H1 (cell line): ENCODE measurements at regions not wholly inside any gene's neighbourhood (a gene's known extent, or its start where the extent isn't known, plus 50 kb on each side); places are given as distances from the start of the nearest gene placed in this dataset.

Experiments
- CTCF ChIP-seq, 3 experiments: IDR thresholded peaks; 1 replicate in 2 of 3; 2 replicates in 1 of 3; pipeline versions ENCODE4 v1.5.1 to v1.6.1; 2011; ENCODE audit warnings: low read length in 3 of 3, mild to moderate bottlenecking in 3 of 3, inconsistent platforms in 2 of 3, low read depth in 1 of 3, moderate library complexity in 1 of 3; ENCODE audit not compliant: insufficient read depth in 1 of 3; ENCODE audit errors: control extremely low read depth in 1 of 3
- EZH2 ChIP-seq: fragments of 200-600 bp; sonication (generic); IDR thresholded peaks from 2 replicates; pipeline ENCODE4 v1.7.1; 2012; ENCODE audit warnings: low read depth, mild to moderate bottlenecking, moderate library complexity, low read length, inconsistent platforms; ENCODE audit not compliant: severe bottlenecking
- GABPA ChIP-seq: IDR thresholded peaks from 2 replicates; pipeline ENCODE4 v1.6.1; 2011; ENCODE audit warnings: mild to moderate bottlenecking, low read length, moderate library complexity, borderline replicate concordance; ENCODE audit not compliant: insufficient read depth
- MAFK ChIP-seq: IDR thresholded peaks from 2 replicates; pipeline ENCODE4 v1.6.1; 2012; ENCODE audit warnings: low read depth, mild to moderate bottlenecking, improper control_type of control experiment, low read length
- MAX ChIP-seq: IDR thresholded peaks from 2 replicates; pipeline ENCODE4 v1.6.1; 2012; ENCODE audit warnings: inconsistent platforms
- POLR2AphosphoS5 ChIP-seq: IDR thresholded peaks from 2 replicates; pipeline ENCODE4 v1.6.1; 2011; ENCODE audit warnings: low read depth, low read length
- RBBP5 ChIP-seq: IDR thresholded peaks from 2 replicates; pipeline ENCODE4 v1.7.1; 2012; ENCODE audit warnings: low read depth, mild to moderate bottlenecking, inconsistent platforms, low read length, moderate library complexity, borderline replicate concordance
- SP2 ChIP-seq: IDR thresholded peaks from 2 replicates; pipeline ENCODE4 v1.6.1; 2012; ENCODE audit warnings: mild to moderate bottlenecking, low read length, inconsistent platforms

GRCh38 chr6:16872543-16873235 is 111.4 kb upstream of the ATXN1 start:
- TF ChIP-seq GABPA = no peak
- TF ChIP-seq SP2 = no peak
- peak in 1 of 3 experiments; percentile 45; a peak in 2 of 4 replicates for TF ChIP-seq CTCF (IDR thresholded peaks at IDR 0.05; ENCODE audit: control extremely low read depth in 1 of 3, insufficient read depth in 1 of 3, low read depth in 1 of 3, low read length in 3 of 3)
- no peak for TF ChIP-seq RBBP5
- TF ChIP-seq EZH2 = no peak
- no peak for TF ChIP-seq MAX
- no peak for TF ChIP-seq MAFK
- no peak for TF ChIP-seq POLR2AphosphoS5
